ENCODE measurements at regions not wholly inside any gene's neighbourhood (a gene's known extent, or its start where the extent isn't known, plus 50 kb on each side); places are given as distances from the start of the nearest gene placed in this dataset.

GRCh38 chr4:74529284-74530041 is 84.5 kb downstream of the AREG start:
- TF ChIP-seq POLR2A (IDR thresholded peaks at IDR 0.05) (no peak), CTCF (IDR thresholded peaks at IDR 0.05) (no peak)
